HEK293 (cell line): ENCODE measurements at regions not wholly inside any gene's neighbourhood (a gene's known extent, or its start where the extent isn't known, plus 50 kb on each side); places are given as distances from the start of the nearest gene placed in this dataset.

Experiments used
- CTCF ChIA-PET: fragments of 350-600 bp; formaldehyde crosslinking; extraction: SDS; loops from one replicate; lab custom pipeline; 2021; ENCODE audit warnings: antibody characterized with exemption; lab: Yijun Ruan, JAX
- POLR2A ChIA-PET: fragments of 300-600 bp; formaldehyde crosslinking; extraction: SDS; loops from one replicate; lab custom pipeline; 2020; ENCODE audit warnings: antibody characterized with exemption, inconsistent platforms; lab: Yijun Ruan, JAX
- H3K27ac ChIP-seq: fragments of 200-500 bp; sonication (Bioruptor generic); 2 replicates; pipeline ENCODE4 v1.5.1; 2014; ENCODE audit warnings: low read depth, low read length, control low read depth, inconsistent platforms; ENCODE audit errors: extremely low read depth
- H3K36me3 ChIP-seq, 2 experiments: fragments of 200-500 bp in 1 of 2; sonication (Bioruptor generic) in 1 of 2; 1 replicate in 1 of 2; 2 replicates in 1 of 2; pipeline ENCODE4 v1.5.1; 2014 to 2017; ENCODE audit warnings: inconsistent platforms in 2 of 2, low read length in 2 of 2; ENCODE audit not compliant: control insufficient read depth in 2 of 2, insufficient read depth in 1 of 2
- H3K4me1 ChIP-seq: fragments of 200-500 bp; sonication (Bioruptor generic); 2 replicates; pipeline ENCODE4 v1.5.1; 2014; ENCODE audit warnings: mild to moderate bottlenecking, low read length, inconsistent platforms; ENCODE audit not compliant: control insufficient read depth, insufficient read depth
- H3K4me3 ChIP-seq: 2 replicates; pipeline ENCODE4 v1.5.1; 2011; ENCODE audit warnings: low read depth, mild to moderate bottlenecking, control low read depth, low read length, moderate library complexity
- H3K9me3 ChIP-seq: fragments of 200-500 bp; sonication (Bioruptor generic); 2 replicates; pipeline ENCODE4 v1.5.1; 2014; ENCODE audit warnings: low read depth, low read length, inconsistent platforms; ENCODE audit not compliant: control insufficient read depth, insufficient read depth
- FEZF1 ChIP-seq: fragments of 450-650 bp; formaldehyde crosslinking; IDR thresholded peaks from 2 replicates; pipeline ENCODE4 v1.5.1; 2016; ENCODE audit warnings: missing biosample characterization, missing genetic modification characterization
- HIC1 ChIP-seq: fragments of 450-650 bp; formaldehyde crosslinking; IDR thresholded peaks from 2 replicates; pipeline ENCODE4 v1.5.1; 2016; ENCODE audit warnings: missing biosample characterization, missing genetic modification characterization
- OSR2 ChIP-seq: fragments of 450-650 bp; formaldehyde crosslinking; IDR thresholded peaks from 2 replicates; pipeline ENCODE4 v1.5.1; 2016; ENCODE audit warnings: missing biosample characterization, missing genetic modification characterization
- SALL2 ChIP-seq: fragments of 450-650 bp; formaldehyde crosslinking; IDR thresholded peaks from 2 replicates; pipeline ENCODE4 v1.5.0; 2017; ENCODE audit warnings: missing biosample characterization, mild to moderate bottlenecking, missing genetic modification characterization, borderline replicate concordance
- ZBTB7A ChIP-seq: fragments of 450-650 bp; formaldehyde crosslinking; IDR thresholded peaks from 2 replicates; pipeline ENCODE4 v1.5.1; 2016; ENCODE audit warnings: low read depth, missing biosample characterization, missing genetic modification characterization
- ZNF16 ChIP-seq: fragments of 450-650 bp; formaldehyde crosslinking; IDR thresholded peaks from 2 replicates; pipeline ENCODE4 v1.5.1; 2016; ENCODE audit warnings: low read depth, missing biosample characterization, missing genetic modification characterization
- ZNF202 ChIP-seq: fragments of 450-650 bp; formaldehyde crosslinking; IDR thresholded peaks from 2 replicates; pipeline ENCODE4 v1.5.1; 2016; ENCODE audit warnings: missing biosample characterization, missing genetic modification characterization, borderline replicate concordance
- ZNF23 ChIP-seq: fragments of 450-650 bp; formaldehyde crosslinking; IDR thresholded peaks from 2 replicates; pipeline ENCODE4 v1.5.1; 2016; ENCODE audit warnings: missing biosample characterization, missing genetic modification characterization, borderline replicate concordance
- ZNF311 ChIP-seq: fragments of 450-650 bp; formaldehyde crosslinking; IDR thresholded peaks from 2 replicates; pipeline ENCODE4 v1.5.1; 2017; ENCODE audit warnings: missing biosample characterization, missing genetic modification characterization, borderline replicate concordance
- ZNF335 ChIP-seq: fragments of 450-650 bp; formaldehyde crosslinking; conservative IDR thresholded peaks from 2 replicates; pipeline ENCODE4 v1.5.1; 2016; ENCODE audit warnings: missing biosample characterization, missing genetic modification characterization
- ZNF423 ChIP-seq: fragments of 450-650 bp; formaldehyde crosslinking; IDR thresholded peaks from 2 replicates; pipeline ENCODE4 v1.5.1; 2016; ENCODE audit warnings: missing biosample characterization, missing genetic modification characterization
- ZNF426 ChIP-seq: fragments of 450-650 bp; formaldehyde crosslinking; IDR thresholded peaks from 2 replicates; pipeline ENCODE4 v1.5.1; 2017; ENCODE audit warnings: missing biosample characterization, missing genetic modification characterization, mild to moderate bottlenecking, inconsistent platforms, moderate library complexity
- ZNF433 ChIP-seq: fragments of 450-650 bp; formaldehyde crosslinking; IDR thresholded peaks from 2 replicates; pipeline ENCODE4 v1.5.1; 2016; ENCODE audit warnings: missing biosample characterization, missing genetic modification characterization, low read depth
- ZNF48 ChIP-seq: fragments of 450-650 bp; formaldehyde crosslinking; IDR thresholded peaks from 2 replicates; pipeline ENCODE4 v1.5.1; 2016; ENCODE audit warnings: missing biosample characterization, missing genetic modification characterization
- ZNF513 ChIP-seq: fragments of 450-650 bp; IDR thresholded peaks from 2 replicates; pipeline ENCODE4 v1.5.1; 2018; ENCODE audit warnings: missing biosample characterization, missing genetic modification characterization
- ZNF549 ChIP-seq: fragments of 450-650 bp; IDR thresholded peaks from 2 replicates; pipeline ENCODE4 v1.5.1; 2018; ENCODE audit warnings: missing biosample characterization, missing genetic modification characterization, mild to moderate bottlenecking, inconsistent platforms, moderate library complexity
- ZNF623 ChIP-seq: fragments of 450-650 bp; formaldehyde crosslinking; IDR thresholded peaks from 2 replicates; pipeline ENCODE4 v1.5.1; 2016; ENCODE audit warnings: missing biosample characterization, missing genetic modification characterization
- ZNF843 ChIP-seq: fragments of 450-650 bp; formaldehyde crosslinking; IDR thresholded peaks from 2 replicates; pipeline ENCODE4 v1.5.1; 2016; ENCODE audit warnings: missing biosample characterization, missing genetic modification characterization
- TF ChIP-seq, protein P1 (sequence below): fragments of 450-650 bp; formaldehyde crosslinking; IDR thresholded peaks from 2 replicates; pipeline ENCODE4 v1.5.1; 2016; ENCODE audit warnings: missing biosample characterization, missing genetic modification characterization, borderline replicate concordance
- TF ChIP-seq, protein P2 (sequence below): fragments of 450-650 bp; formaldehyde crosslinking; IDR thresholded peaks from 2 replicates; pipeline ENCODE4; 2016; ENCODE audit warnings: missing biosample characterization, missing genetic modification characterization
- TF ChIP-seq, protein P3 (sequence below): fragments of 450-650 bp; formaldehyde crosslinking; IDR thresholded peaks from 2 replicates; pipeline ENCODE4 v1.5.1; 2016; ENCODE audit warnings: missing biosample characterization, missing genetic modification characterization

DNA sequence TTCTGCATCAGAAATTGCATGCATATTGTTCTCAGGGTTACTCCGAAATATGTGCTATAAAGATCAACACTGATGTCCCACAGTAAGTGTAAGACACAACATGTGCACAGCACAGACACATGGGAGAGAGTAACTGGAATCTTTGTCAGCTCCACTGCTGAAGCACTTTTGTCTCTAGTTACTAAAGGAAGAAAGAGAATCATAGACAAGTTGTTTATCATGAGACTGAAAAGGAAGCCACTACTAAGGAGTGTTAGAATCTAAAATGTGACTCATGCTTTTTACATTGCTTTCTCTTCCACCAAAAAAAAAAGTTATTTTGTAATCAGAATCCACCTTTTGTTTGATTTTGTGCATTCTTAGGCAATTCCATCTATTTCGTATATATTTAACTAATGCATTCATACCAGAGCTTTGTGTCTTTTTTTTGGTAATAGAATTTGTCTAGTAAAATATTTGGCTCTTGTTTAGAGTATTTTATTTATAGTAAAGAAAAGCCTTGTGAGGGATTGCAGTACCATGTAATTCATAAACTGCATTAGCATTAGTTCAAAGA is 502.4 kb downstream of the FBXO15 start (continued):
- TF ChIP-seq, protein P1, sequence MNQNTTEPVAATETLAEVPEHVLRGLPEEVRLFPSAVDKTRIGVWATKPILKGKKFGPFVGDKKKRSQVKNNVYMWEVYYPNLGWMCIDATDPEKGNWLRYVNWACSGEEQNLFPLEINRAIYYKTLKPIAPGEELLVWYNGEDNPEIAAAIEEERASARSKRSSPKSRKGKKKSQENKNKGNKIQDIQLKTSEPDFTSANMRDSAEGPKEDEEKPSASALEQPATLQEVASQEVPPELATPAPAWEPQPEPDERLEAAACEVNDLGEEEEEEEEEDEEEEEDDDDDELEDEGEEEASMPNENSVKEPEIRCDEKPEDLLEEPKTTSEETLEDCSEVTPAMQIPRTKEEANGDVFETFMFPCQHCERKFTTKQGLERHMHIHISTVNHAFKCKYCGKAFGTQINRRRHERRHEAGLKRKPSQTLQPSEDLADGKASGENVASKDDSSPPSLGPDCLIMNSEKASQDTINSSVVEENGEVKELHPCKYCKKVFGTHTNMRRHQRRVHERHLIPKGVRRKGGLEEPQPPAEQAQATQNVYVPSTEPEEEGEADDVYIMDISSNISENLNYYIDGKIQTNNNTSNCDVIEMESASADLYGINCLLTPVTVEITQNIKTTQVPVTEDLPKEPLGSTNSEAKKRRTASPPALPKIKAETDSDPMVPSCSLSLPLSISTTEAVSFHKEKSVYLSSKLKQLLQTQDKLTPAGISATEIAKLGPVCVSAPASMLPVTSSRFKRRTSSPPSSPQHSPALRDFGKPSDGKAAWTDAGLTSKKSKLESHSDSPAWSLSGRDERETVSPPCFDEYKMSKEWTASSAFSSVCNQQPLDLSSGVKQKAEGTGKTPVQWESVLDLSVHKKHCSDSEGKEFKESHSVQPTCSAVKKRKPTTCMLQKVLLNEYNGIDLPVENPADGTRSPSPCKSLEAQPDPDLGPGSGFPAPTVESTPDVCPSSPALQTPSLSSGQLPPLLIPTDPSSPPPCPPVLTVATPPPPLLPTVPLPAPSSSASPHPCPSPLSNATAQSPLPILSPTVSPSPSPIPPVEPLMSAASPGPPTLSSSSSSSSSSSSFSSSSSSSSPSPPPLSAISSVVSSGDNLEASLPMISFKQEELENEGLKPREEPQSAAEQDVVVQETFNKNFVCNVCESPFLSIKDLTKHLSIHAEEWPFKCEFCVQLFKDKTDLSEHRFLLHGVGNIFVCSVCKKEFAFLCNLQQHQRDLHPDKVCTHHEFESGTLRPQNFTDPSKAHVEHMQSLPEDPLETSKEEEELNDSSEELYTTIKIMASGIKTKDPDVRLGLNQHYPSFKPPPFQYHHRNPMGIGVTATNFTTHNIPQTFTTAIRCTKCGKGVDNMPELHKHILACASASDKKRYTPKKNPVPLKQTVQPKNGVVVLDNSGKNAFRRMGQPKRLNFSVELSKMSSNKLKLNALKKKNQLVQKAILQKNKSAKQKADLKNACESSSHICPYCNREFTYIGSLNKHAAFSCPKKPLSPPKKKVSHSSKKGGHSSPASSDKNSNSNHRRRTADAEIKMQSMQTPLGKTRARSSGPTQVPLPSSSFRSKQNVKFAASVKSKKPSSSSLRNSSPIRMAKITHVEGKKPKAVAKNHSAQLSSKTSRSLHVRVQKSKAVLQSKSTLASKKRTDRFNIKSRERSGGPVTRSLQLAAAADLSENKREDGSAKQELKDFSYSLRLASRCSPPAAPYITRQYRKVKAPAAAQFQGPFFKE (tag by site-specific recombination): no peak
- TF ChIP-seq ZNF623 (tag by site-specific recombination) (no peak), ZNF513 (tag by site-specific recombination) (no peak)

- Histone ChIP-seq H3K36me3 (no peaks in the 10 kb centered on the region), H3K27ac (no peak overlapping the region), H3K4me1 (no peaks in the 10 kb centered on the region), H3K9me3 (no peaks in the 10 kb centered on the region), H3K4me3 (no peak overlapping the region)
- POLR2A ChIA-PET: no interaction called here
- TF ChIP-seq ZNF623 (tag by site-specific recombination): no peak
- no peak for TF ChIP-seq ZNF23 (tag by site-specific recombination)
- no peak for TF ChIP-seq ZNF16
- TF ChIP-seq ZNF335 (tag by site-specific recombination): no peak
- no peak for TF ChIP-seq ZNF202 (tag by site-specific recombination)
- TF ChIP-seq ZNF549 (tag by site-specific recombination): no peak
- CTCF ChIA-PET: no interaction called here
These were observed 507.8 kb downstream of the FBXO15 start for GRCh38 chr18:73639788-73640187.

DNA sequence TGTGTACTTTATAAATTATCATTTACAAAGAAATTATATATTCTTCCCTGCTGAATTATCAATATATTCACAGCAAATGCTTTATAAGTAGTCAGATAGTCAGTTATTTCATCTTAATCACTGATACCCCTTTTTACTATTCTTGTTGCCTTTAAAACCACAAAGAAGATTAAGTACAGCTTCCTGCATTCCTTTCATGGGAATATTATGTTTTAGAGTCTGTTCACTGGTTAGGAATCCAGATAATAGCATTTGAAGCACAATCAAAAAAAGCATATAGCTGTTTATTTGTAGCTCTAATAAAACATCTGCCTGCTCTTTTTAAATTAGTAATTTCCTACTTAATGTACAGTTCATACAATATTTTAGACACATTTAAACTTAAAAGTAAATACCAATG is 508.9 kb downstream of the FBXO15 start:
- no peaks in the 10 kb centered on the region for H3K4me1 ChIP-seq
- ChIA-PET CTCF (no interaction called here), POLR2A (no interaction called here)
- H3K27ac ChIP-seq: no peak overlapping the region
- no peaks in the 10 kb centered on the region for H3K9me3 ChIP-seq
- no peaks in the 10 kb centered on the region for H3K36me3 ChIP-seq
- no peak overlapping the region for H3K4me3 ChIP-seq
- TF ChIP-seq ZNF311 (tag by site-specific recombination) (no peak), OSR2 (no peak), HIC1 (tag by site-specific recombination) (no peak), ZNF426 (tag by site-specific recombination) (no peak), ZNF48 (tag by site-specific recombination) (no peak), ZNF423 (no peak), ZBTB7A (tag by site-specific recombination) (no peak), SALL2 (tag by site-specific recombination) (no peak), FEZF1 (no peak), ZNF843 (no peak), ZNF433 (tag by site-specific recombination) (no peak)
- TF ChIP-seq, protein P2, sequence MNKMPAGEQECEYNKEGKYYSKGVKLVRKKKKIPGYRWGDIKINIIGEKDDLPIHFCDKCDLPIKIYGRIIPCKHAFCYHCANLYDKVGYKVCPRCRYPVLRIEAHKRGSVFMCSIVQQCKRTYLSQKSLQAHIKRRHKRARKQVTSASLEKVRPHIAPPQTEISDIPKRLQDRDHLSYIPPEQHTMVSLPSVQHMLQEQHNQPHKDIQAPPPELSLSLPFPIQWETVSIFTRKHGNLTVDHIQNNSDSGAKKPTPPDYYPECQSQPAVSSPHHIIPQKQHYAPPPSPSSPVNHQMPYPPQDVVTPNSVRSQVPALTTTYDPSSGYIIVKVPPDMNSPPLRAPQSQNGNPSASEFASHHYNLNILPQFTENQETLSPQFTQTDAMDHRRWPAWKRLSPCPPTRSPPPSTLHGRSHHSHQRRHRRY (tag by site-specific recombination): no peak
- TF ChIP-seq, protein P3, sequence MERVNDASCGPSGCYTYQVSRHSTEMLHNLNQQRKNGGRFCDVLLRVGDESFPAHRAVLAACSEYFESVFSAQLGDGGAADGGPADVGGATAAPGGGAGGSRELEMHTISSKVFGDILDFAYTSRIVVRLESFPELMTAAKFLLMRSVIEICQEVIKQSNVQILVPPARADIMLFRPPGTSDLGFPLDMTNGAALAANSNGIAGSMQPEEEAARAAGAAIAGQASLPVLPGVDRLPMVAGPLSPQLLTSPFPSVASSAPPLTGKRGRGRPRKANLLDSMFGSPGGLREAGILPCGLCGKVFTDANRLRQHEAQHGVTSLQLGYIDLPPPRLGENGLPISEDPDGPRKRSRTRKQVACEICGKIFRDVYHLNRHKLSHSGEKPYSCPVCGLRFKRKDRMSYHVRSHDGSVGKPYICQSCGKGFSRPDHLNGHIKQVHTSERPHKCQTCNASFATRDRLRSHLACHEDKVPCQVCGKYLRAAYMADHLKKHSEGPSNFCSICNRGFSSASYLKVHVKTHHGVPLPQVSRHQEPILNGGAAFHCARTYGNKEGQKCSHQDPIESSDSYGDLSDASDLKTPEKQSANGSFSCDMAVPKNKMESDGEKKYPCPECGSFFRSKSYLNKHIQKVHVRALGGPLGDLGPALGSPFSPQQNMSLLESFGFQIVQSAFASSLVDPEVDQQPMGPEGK (tag by site-specific recombination): no peak
